Right lobe of liver (tissue), 4 donors: ENCODE measurements at regions not wholly inside any gene's neighbourhood (a gene's known extent, or its start where the extent isn't known, plus 50 kb on each side); places are given as distances from the start of the nearest gene placed in this dataset.

ENCODE experiments used
- POLR2A ChIP-seq: fragments of 450-650 bp; IDR thresholded peaks from one replicate; pipeline ENCODE4 v1.6.1; 2017; ENCODE audit warnings: antibody characterized with exemption, mild to moderate bottlenecking
- TF ChIP-seq, protein P1 (sequence below), 4 donors: fragments of 200-600 bp in 3 of 4; fragments of 450-650 bp in 1 of 4; IDR thresholded peaks; one replicate each; pipeline versions ENCODE4 v1.5.1 to v1.8.0; 2016 to 2022; ENCODE audit warnings: antibody characterized with exemption in 4 of 4, mild to moderate bottlenecking in 2 of 4
- donor health status: DM: no; HTN: no; CAD: no.
- donor health status: DM: no; HTN: no; CAD: no.
- donor health status: DM: no; HTN: yes; CAD: no.

DNA sequence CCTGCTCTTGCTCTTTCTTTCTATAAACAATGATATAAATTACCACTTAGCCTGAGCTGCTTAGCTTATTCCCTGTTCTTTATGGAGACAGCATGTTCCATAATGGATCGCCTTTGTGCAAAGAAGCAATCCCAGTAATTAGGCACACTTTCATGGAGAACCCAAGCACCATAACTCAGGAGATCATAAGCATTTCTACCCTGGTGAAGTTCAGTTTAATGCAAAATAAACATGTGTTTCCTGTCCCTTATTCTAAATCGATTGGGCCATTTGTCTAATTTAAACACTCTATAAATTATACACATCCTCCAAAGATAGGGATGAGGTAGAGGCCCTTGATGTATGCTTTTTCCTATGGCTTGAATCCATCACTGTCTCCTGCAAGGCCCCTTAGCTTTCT lies 75.8 kb upstream of the TMEM72 start:
- TF ChIP-seq, protein P1, sequence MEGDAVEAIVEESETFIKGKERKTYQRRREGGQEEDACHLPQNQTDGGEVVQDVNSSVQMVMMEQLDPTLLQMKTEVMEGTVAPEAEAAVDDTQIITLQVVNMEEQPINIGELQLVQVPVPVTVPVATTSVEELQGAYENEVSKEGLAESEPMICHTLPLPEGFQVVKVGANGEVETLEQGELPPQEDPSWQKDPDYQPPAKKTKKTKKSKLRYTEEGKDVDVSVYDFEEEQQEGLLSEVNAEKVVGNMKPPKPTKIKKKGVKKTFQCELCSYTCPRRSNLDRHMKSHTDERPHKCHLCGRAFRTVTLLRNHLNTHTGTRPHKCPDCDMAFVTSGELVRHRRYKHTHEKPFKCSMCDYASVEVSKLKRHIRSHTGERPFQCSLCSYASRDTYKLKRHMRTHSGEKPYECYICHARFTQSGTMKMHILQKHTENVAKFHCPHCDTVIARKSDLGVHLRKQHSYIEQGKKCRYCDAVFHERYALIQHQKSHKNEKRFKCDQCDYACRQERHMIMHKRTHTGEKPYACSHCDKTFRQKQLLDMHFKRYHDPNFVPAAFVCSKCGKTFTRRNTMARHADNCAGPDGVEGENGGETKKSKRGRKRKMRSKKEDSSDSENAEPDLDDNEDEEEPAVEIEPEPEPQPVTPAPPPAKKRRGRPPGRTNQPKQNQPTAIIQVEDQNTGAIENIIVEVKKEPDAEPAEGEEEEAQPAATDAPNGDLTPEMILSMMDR (IDR thresholded peaks at IDR 0.05), result no peak
- TF ChIP-seq POLR2A, result no peak
